Kidney capillary endothelial cell (primary cell): ENCODE measurements at regions not wholly inside any gene's neighbourhood (a gene's known extent, or its start where the extent isn't known, plus 50 kb on each side); places are given as distances from the start of the nearest gene placed in this dataset.
A peak's percentile ranks its signal among the peaks of the same experiment; 100 is the strongest.

ENCODE experiments used
- DNase-seq: peaks from one replicate; pipeline ENCODE4 v3.0.0-alpha.2; 2018; ENCODE audit warnings: low spot score

- DNase-seq, result no peak
Measured at GRCh38 chr3:24764236-24764915, 269.7 kb upstream of the THRB start.

DNA sequence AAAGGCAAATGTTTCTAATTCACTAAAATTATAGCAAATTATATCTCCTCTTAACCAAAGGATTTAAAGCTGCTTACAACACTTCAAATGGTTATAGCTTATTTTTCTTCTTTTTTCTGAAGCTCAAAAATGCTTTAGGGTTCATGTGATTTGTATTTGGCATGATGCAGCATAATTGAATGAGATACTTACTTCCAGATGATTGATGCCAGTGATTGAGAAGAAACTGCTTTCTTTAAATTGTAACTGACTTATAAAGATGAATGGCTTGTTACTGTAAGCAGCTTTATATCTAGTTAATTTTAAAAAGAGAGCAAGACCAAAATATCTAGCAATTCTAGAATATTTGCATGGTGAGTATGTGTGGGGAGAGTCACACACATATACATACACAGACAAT lies 270.7 kb upstream of the THRB start:
- no peak for DNase-seq

GRCh38 chr3:24769918-24770317 lies 275.3 kb upstream of the THRB start:
- DNase-seq, result no peak

DNA sequence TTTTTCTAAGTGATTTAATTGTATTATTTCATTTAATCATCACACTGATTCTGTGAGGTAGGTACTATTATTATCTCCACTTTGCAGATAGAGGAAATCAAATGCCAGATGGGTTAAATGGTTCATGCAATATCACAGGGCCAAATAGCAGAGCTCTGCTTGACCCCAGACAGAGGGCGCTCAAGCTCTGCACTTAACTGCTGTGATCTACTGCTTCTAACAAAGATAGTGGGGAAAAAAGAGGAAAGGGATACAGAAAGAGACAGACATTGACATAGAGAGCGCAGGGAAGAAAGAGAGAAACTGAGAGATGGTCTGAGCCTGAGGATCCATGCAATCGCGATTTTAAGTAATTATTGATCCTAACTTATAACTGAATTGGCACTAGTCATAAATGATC lies 279.1 kb upstream of the THRB start:
- peak; percentile 62 for DNase-seq

GRCh38 chr3:24780991-24781390 lies 286.3 kb upstream of the THRB start:
- no peak for DNase-seq

DNA sequence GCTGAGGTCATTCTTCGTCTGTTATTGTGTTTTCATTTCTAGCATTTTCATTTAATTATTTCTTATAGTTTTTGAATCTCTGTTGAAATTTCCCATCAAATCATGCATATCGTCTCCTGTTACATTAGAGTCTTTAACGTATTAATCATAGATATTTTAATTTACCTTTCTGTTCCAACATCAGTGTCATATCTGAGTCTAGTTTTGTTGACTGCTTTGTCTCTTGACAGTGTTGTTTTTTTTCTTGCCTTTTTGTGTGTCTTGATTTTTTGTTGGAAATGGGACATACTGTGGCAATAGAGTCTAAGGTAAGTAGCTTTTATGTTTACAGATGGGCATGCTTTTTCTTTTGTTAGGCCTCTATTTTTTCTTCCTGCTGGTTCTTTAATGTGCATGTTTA lies 286.8 kb upstream of the THRB start:
- no peak for DNase-seq

DNA sequence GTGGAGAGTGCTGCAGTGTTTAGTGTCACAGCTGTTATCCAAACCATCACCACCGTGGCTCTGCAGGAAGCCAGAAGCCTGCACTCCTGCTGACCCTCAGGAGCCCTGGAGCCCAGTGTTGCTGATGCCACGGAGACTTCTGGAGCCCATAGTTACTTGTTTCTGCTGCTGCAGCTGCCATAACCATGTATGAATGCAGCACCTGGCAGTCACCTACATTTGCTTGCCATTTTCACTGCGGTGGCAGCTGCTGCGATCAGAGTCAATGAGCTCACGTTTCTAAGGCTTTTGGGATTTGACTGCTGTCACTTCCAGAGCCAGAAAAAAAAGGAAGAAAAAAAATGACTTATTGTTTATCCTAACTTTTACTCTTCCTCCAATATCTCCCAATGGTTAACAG lies 299.2 kb upstream of the THRB start:
- DNase-seq, result no peak

DNA sequence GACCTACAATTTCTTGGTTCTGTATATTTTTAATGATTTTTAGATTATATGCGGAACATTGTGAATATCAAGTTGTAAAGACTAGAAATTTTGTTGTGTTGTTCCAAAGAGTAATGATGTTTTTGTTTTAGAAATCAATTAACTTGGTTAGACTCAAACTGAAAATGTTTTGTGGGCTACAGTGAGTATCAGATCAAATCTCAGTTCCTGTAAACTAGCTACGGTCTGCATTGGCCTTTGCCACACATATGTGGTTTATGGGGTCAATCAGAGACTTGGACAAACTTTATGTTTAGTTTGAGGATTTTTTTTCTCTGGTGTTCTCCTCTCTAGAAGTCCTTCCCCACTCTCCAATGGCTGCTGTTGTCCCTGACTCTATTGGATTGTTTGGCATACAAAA lies 308.0 kb upstream of the THRB start:
- no peak for DNase-seq

GRCh38 chr3:24804095-24804494 lies 309.4 kb upstream of the THRB start:
- no peak for DNase-seq

DNA sequence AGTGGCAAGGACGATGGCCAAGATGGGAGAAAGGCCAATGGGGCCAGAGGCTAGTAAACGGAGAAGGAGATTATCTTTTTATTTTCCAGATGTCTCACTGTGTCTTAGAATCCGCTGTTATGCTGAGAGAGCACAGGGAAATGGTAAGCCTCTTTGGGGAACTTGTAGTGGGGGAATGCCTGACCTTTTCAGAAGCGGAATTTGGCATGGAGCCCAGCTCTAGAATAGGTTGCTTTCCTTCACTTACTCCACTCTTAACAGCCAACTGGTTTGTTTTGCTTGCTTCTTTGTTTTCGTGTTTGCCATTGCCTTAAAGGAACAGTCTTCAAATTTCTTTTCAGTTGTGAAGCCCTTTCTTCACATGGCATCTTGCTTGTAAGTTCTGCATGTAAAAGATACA lies 316.2 kb upstream of the THRB start:
- DNase-seq, result no peak

GRCh38 chr3:24812116-24812515 lies 317.5 kb upstream of the THRB start:
- no peak for DNase-seq

DNA sequence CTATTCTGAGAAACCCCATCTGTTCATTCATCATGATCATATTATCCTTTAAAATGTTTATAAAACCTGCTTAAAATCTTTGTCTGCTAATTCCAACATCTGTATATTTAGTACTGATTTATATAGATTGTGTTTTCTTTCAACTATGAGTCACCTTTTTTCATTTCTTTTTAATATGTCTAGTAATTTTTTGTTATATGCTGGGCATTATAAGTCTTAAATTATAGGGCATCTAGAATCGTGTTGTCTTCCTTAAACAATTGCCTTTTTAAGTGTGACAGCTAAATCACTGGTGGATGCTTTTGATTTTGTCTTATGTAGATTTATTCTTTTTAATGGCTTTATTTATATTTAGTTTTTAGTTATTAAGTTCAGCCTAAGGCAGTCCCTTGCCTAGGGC lies 323.4 kb upstream of the THRB start:
- no peak for DNase-seq

DNA sequence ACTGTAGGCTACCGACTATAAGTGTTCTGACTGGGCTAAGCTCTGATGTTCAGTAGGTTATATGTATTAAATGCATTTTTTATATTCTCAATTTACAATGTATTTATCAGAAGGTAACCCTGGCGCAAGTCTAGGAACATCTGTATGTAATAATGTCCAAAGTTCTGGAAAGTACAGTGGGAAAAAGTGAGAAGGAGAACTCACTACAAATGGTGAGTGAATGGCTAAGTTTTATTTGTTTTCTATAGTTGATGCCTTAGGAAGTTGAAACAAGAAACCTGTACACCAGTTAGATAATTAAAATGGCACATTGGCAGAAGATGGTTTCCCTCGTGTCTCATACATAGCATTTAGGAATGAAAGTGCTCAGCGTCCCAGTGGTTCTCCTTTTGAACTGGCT lies 333.4 kb upstream of the THRB start:
- no peak for DNase-seq

GRCh38 chr3:24828551-24828950 lies 333.9 kb upstream of the THRB start:
- no peak for DNase-seq

DNA sequence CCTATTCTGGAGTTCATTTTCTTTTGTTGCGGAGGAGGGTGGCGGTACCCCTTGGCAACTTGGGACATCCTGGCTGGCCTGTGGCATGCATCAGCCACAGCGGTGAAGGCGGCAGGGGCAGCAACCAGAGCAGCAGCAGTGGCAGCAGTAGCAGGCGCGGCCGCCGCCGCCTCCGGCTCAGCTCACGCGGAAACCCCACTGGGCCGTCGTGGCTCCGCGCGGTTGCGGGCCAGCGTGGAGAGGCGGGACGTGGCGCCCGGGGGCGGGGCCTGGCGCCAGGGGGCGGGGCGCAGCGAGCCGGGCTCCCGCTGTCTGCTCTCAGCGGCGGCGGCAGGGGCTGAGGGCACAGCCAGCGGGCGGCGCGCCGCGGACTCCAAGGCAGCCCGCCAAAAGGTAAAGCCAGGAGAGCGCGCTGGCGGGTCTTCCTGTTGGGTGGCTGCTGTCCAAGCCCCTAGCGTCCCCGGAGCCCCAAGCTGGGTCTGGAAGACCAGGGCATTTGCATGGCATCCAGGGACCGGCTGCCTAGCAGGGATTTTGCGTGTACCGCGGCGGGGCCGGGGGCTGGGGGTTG lies 334.4 kb upstream of the THRB start:
- DNase-seq, result no peak

- DNase-seq, result no peak
Measured at GRCh38 chr3:24829629-24830229, 335.1 kb upstream of the THRB start.

GRCh38 chr3:24830230-24831152 lies 335.8 kb upstream of the THRB start:
- DNase-seq, result no peak

DNA sequence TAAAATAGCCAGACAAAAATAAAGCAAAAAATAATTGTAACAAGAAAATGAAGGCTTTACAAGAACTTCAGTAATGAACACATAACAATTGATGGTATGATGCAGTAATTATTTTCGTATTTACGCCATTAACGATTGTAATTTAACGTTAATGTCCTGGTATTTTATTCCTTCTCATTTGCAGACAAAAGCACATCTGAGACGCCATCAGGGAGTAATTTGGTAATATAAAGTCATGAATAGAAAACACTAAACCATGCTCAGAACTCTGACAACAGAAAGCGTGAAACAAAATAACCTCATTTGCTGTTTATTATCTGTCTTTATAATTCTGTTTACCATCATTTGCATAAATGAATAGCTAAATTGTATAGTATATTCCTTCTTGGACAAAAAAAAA lies 336.6 kb upstream of the THRB start:
- DNase-seq, result no peak

- no peak for DNase-seq
Measured at GRCh38 chr3:24832891-24833290, 338.2 kb upstream of the THRB start.

DNA sequence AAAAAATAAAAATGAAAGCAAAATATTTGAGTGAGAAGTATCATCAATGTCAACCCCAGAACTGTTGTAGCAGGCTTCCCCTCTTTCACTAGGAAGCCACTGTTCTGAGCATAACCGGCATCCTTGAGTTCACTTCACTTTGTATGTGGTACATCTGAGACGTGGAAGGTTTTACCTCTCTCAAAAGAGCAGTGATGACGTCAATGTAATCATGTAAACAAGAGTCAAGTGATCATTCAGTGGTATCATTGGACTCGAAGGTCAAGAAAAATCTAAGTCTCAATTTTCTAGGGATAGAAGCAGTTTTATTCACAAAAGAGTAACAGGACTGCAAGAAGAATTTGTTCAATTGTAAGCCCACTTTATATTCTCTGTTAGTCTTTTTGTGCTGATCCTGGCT lies 339.8 kb upstream of the THRB start:
- no peak for DNase-seq

GRCh38 chr3:24835510-24835909 lies 340.9 kb upstream of the THRB start:
- no peak for DNase-seq

DNA sequence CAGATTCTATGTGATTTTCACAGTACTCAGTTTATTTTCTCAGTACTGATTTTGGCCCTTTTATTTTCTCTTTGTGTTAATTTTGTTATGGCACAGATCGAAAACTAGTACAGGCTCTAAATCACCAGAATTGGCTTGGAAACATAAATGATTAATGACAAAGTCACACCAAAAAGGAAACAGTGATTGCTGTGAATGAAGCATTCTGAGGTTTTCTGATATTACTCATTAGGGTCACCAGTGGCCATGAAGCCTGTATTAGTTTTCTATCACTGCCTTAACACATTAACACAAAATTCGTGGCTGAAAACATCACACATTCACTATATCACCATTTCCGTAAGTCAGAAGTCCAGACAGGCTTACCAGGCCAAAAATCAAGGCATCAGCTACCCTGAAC lies 343.0 kb upstream of the THRB start:
- no peak for DNase-seq

DNA sequence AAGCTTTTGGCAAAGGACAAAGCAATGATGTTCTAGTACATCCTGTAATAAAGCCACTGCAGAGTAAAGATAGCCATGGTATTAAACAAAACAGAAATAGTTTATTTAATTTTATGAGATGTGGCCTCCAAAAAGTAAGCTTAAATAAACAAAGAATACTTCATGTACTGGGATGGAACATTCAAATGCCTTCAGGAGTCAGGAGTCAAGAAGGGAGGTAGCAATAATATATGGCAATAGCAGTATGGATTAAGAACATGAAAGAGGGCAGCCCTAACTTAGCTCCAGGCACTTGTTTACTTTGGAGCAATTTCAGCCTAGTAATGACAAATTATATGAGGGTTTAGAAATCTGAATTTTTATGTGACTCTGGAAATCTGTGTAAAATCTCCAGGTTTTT lies 343.9 kb upstream of the THRB start:
- DNase-seq, result no peak
